OCI-LY7 (cell line): ENCODE measurements at regions not wholly inside any gene's neighbourhood (a gene's known extent, or its start where the extent isn't known, plus 50 kb on each side); places are given as distances from the start of the nearest gene placed in this dataset.

Source experiments
- BruUV-seq: library from RNA; stranded (reverse); fragments of 400-500 nt; replicated peaks from 2 replicates; lab custom pipeline; 2021; lab: Mats Ljungman, UMichigan
- CTCF ChIA-PET: fragments of 300-600 bp; sonication (Branson Sonifier 250); formaldehyde crosslinking; loops from one replicate; lab custom pipeline; 2022; ENCODE audit warnings: antibody characterized with exemption; ENCODE audit not compliant: unreplicated experiment; lab: Charles Lee
- POLR2A ChIA-PET: fragments of 300-600 bp; sonication (Branson Sonifier 250); formaldehyde crosslinking; loops from one replicate; lab custom pipeline; 2022; ENCODE audit warnings: antibody characterized with exemption; lab: Charles Lee
- DNase-seq: peaks from one replicate; pipeline ENCODE4 v3.0.0-alpha.2; 2015; ENCODE audit warnings: low spot score
- H2AFZ ChIP-seq: fragments of 200-600 bp; sonication (generic), shearing (Covaris generic); 2 replicates; pipeline ENCODE4 v1.6.1; 2014; ENCODE audit warnings: mild to moderate bottlenecking, antibody characterized with exemption, low read length, moderate library complexity
- H3K27ac ChIP-seq: fragments of 200-600 bp; sonication (generic); 2 replicates; pipeline ENCODE4 v1.5.1; 2014; ENCODE audit warnings: mixed run types, low read depth, mild to moderate bottlenecking, moderate library complexity, low read length, inconsistent platforms; ENCODE audit not compliant: poor library complexity, severe bottlenecking
- H3K36me3 ChIP-seq: fragments of 200-600 bp; sonication (generic); 2 replicates; pipeline ENCODE4 v1.6.1; 2014; ENCODE audit warnings: mild to moderate bottlenecking, antibody characterized with exemption, low read length, moderate library complexity, mixed read lengths; ENCODE audit not compliant: insufficient read depth
- H3K4me1 ChIP-seq: fragments of 200-600 bp; sonication (generic); 2 replicates; pipeline ENCODE4 v1.5.1; 2014; ENCODE audit warnings: mild to moderate bottlenecking, low read length; ENCODE audit not compliant: insufficient read depth, poor library complexity, severe bottlenecking
- H3K4me2 ChIP-seq: fragments of 200-600 bp; sonication (generic); 2 replicates; pipeline ENCODE4 v1.6.1; 2014; ENCODE audit warnings: mild to moderate bottlenecking, low read length
- H3K4me3 ChIP-seq: fragments of 200-600 bp; sonication (generic); 2 replicates; pipeline ENCODE4 v1.5.1; 2014; ENCODE audit warnings: mild to moderate bottlenecking, low read depth, low read length; ENCODE audit not compliant: poor library complexity, severe bottlenecking
- H3K79me2 ChIP-seq: fragments of 200-600 bp; sonication (generic); 2 replicates; pipeline ENCODE4 v1.6.1; 2016; ENCODE audit warnings: low read depth, mild to moderate bottlenecking, low read length, moderate library complexity, mixed read lengths; ENCODE audit not compliant: insufficient read depth
- H3K9me2 ChIP-seq: fragments of 200-600 bp; sonication (generic); 2 replicates; pipeline ENCODE4 v1.6.1; 2016; ENCODE audit warnings: mild to moderate bottlenecking, low read length, mixed read lengths; ENCODE audit not compliant: insufficient read depth
- H3K9me3 ChIP-seq: fragments of 200-600 bp; sonication (generic); 2 replicates; pipeline ENCODE4 v1.6.1; 2014; ENCODE audit warnings: mild to moderate bottlenecking, mixed run types, low read length, mixed read lengths
- H4K20me1 ChIP-seq: fragments of 200-600 bp; sonication (generic); 2 replicates; pipeline ENCODE4 v1.6.1; 2014; ENCODE audit warnings: mild to moderate bottlenecking, antibody characterized with exemption, low read length, moderate library complexity, mixed read lengths; ENCODE audit not compliant: insufficient read depth
- CTCF ChIP-seq: fragments of 200-600 bp; sonication (generic); conservative IDR thresholded peaks from 2 replicates; pipeline ENCODE4 v1.5.1; 2014; ENCODE audit warnings: mild to moderate bottlenecking, antibody characterized with exemption, low read length, moderate library complexity, mixed read lengths
- EZH2phosphoT487 ChIP-seq: fragments of 200-600 bp; sonication (generic); IDR thresholded peaks from 2 replicates; pipeline ENCODE4 v1.6.1; 2018; ENCODE audit warnings: low read depth, borderline replicate concordance, mild to moderate bottlenecking, mixed run types, antibody characterized with exemption, low read length, moderate library complexity, mixed read lengths
- intact Hi-C: fragments of 100-400 bp; cut with micrococcal nuclease; formaldehyde crosslinking; loops from one replicate; pipeline ENCODE4 v1.10.0; 2022; ENCODE audit not compliant: unreplicated experiment

- intact Hi-C loops: no loop called here
- Histone ChIP-seq H3K4me2 (no peak overlapping the region), H3K36me3 (no peaks in the 10 kb centered on the region), H3K9me2 (no peaks in the 10 kb centered on the region), H3K9me3 (no peaks in the 10 kb centered on the region), H3K4me1 (no peaks in the 10 kb centered on the region), H3K27ac (no peak overlapping the region), H4K20me1 (no peaks in the 10 kb centered on the region), H2AFZ (no peak overlapping the region), H3K4me3 (no peak overlapping the region), H3K79me2 (no peaks in the 10 kb centered on the region)
- no TSS peak for BruUV-seq
- ChIA-PET POLR2A (no interaction called here), CTCF (no interaction called here)
- no peak for TF ChIP-seq EZH2phosphoT487
- no peak for TF ChIP-seq CTCF
- DNase-seq: no peak
These were observed 986.4 kb downstream of the REEP3 start for GRCh38 chr10:64507651-64508028.

GRCh38 chr10:64508029-64508661 lies 986.9 kb downstream of the REEP3 start:
- Histone ChIP-seq H3K36me3 (no peaks in the 10 kb centered on the region), H3K79me2 (no peaks in the 10 kb centered on the region), H3K4me3 (no peak overlapping the region), H3K9me3 (no peaks in the 10 kb centered on the region), H3K9me2 (no peaks in the 10 kb centered on the region), H3K4me1 (no peaks in the 10 kb centered on the region), H2AFZ (no peak overlapping the region), H3K27ac (no peak overlapping the region), H3K4me2 (no peak overlapping the region), H4K20me1 (no peaks in the 10 kb centered on the region)
- intact Hi-C loops: no loop called here
- ChIA-PET CTCF (no interaction called here), POLR2A (no interaction called here)
- DNase-seq: no peak
- TF ChIP-seq EZH2phosphoT487 (no peak), CTCF (no peak)
- no TSS peak for BruUV-seq

- ChIA-PET POLR2A (no interaction called here), CTCF (no interaction called here)
- no peak overlapping the region for H3K27ac ChIP-seq
- H2AFZ ChIP-seq: no peak overlapping the region
- no peaks in the 10 kb centered on the region for H4K20me1 ChIP-seq
- no peaks in the 10 kb centered on the region for H3K9me2 ChIP-seq
- no peak for DNase-seq
- H3K4me1 ChIP-seq: no peaks in the 10 kb centered on the region
- no TSS peak for BruUV-seq
- intact Hi-C loops: no loop called here
- H3K9me3 ChIP-seq: no peaks in the 10 kb centered on the region
- TF ChIP-seq EZH2phosphoT487 (no peak), CTCF (no peak)
- H3K4me3 ChIP-seq: no peak overlapping the region
- no peak overlapping the region for H3K4me2 ChIP-seq
- H3K36me3 ChIP-seq: no peaks in the 10 kb centered on the region
- no peaks in the 10 kb centered on the region for H3K79me2 ChIP-seq
These were observed 994.9 kb downstream of the REEP3 start for GRCh38 chr10:64515970-64516699.
